HG02970 (cell line): ENCODE measurements at regions not wholly inside any gene's neighbourhood (a gene's known extent, or its start where the extent isn't known, plus 50 kb on each side); places are given as distances from the start of the nearest gene placed in this dataset.
"Not testable (repeated sequence)": the region's sequence is repeated elsewhere in the genome, so short reads cannot be mapped to it uniquely, and the experiment has no call there.

Experiments
- ATAC-seq: cut with Tn5 transposase; IDR thresholded peaks from one replicate; pipeline ENCODE4 v1.9.1; 2021; ENCODE audit warnings: mild to moderate bottlenecking, moderate library complexity, moderate number of reproducible peaks; ENCODE audit not compliant: unreplicated experiment, low FRiP score

GRCh38 chr3:143175940-143176894 lies 56.6 kb downstream of the CHST2 start:
- ATAC-seq: not testable (repeated sequence)

GRCh38 chr3:143177965-143178364 lies 58.4 kb downstream of the CHST2 start:
- ATAC-seq: not testable (repeated sequence)

GRCh38 chr3:143178775-143179548 lies 59.4 kb downstream of the CHST2 start:
- not testable (repeated sequence) for ATAC-seq

GRCh38 chr3:143179603-143180002 lies 60.0 kb downstream of the CHST2 start:
- ATAC-seq: no peak

GRCh38 chr3:143180860-143181259 lies 61.3 kb downstream of the CHST2 start:
- not testable (repeated sequence) for ATAC-seq

- ATAC-seq: not testable (repeated sequence)
Observed at GRCh38 chr3:143181977-143182376, 62.4 kb downstream of the CHST2 start.

- no peak for ATAC-seq
Observed at GRCh38 chr3:143182866-143183664, 63.5 kb downstream of the CHST2 start.

GRCh38 chr3:143183665-143183964 lies 64.0 kb downstream of the CHST2 start:
- no peak for ATAC-seq

GRCh38 chr3:143184099-143184498 lies 64.5 kb downstream of the CHST2 start:
- ATAC-seq: no peak

GRCh38 chr3:143185401-143185800 lies 65.8 kb downstream of the CHST2 start:
- ATAC-seq: no peak

- ATAC-seq: no peak
Observed at GRCh38 chr3:143187111-143187510, 67.5 kb downstream of the CHST2 start.

GRCh38 chr3:143188881-143189280 lies 69.3 kb downstream of the CHST2 start:
- no peak for ATAC-seq

- ATAC-seq: no peak
Observed at GRCh38 chr3:143190101-143190500, 70.5 kb downstream of the CHST2 start.

GRCh38 chr3:143192193-143192592 lies 72.6 kb downstream of the CHST2 start:
- ATAC-seq: no peak

- no peak for ATAC-seq
Observed at GRCh38 chr3:143200001-143200924, 80.7 kb downstream of the CHST2 start.

- ATAC-seq: no peak
Observed at GRCh38 chr3:143201045-143201444, 81.5 kb downstream of the CHST2 start.

GRCh38 chr3:143201870-143202752 lies 82.5 kb downstream of the CHST2 start:
- ATAC-seq: no peak

GRCh38 chr3:143203142-143203541 lies 83.6 kb downstream of the CHST2 start:
- ATAC-seq: no peak

- ATAC-seq: no peak
Observed at GRCh38 chr3:143203848-143204247, 84.3 kb downstream of the CHST2 start.
